Mammary epithelial cell (primary cell): ENCODE measurements at regions not wholly inside any gene's neighbourhood (a gene's known extent, or its start where the extent isn't known, plus 50 kb on each side); places are given as distances from the start of the nearest gene placed in this dataset.

Source experiments
- CTCF ChIP-seq, 2 donors: IDR thresholded peaks in 1 of 2; conservative IDR thresholded peaks in 1 of 2; 2 replicates each; pipeline ENCODE4 v1.5.1; 2011 to 2012; ENCODE audit warnings: inconsistent platforms in 2 of 2, low read length in 2 of 2, mild to moderate bottlenecking in 2 of 2, control low read depth in 1 of 2, low read depth in 1 of 2; ENCODE audit not compliant: insufficient read depth in 1 of 2; ENCODE audit errors: extremely low read depth in 1 of 2
- EZH2 ChIP-seq: IDR thresholded peaks from 2 replicates; pipeline ENCODE4 v1.6.1; 2012; ENCODE audit warnings: low read length, inconsistent platforms, borderline replicate concordance

- TF ChIP-seq CTCF (conservative IDR thresholded peaks at IDR 0.05 in 1 of 2, IDR thresholded peaks at IDR 0.05 in 1 of 2; ENCODE audit: extremely low read depth in 1 of 2, insufficient read depth in 1 of 2, low read depth in 1 of 2, low read length in 2 of 2), result no peak
- TF ChIP-seq EZH2, result no peak
Measured at GRCh38 chr6:71476872-71477271, 188.3 kb downstream of the OGFRL1 start.
